HG03439 (cell line): ENCODE measurements at regions not wholly inside any gene's neighbourhood (a gene's known extent, or its start where the extent isn't known, plus 50 kb on each side); places are given as distances from the start of the nearest gene placed in this dataset.
"Not testable (repeated sequence)": the region's sequence is repeated elsewhere in the genome, so short reads cannot be mapped to it uniquely, and the experiment has no call there.

ENCODE experiments used
- ATAC-seq: cut with Tn5 transposase; IDR thresholded peaks from one replicate; pipeline ENCODE4 v1.9.1; 2021; ENCODE audit warnings: mild to moderate bottlenecking, moderate library complexity; ENCODE audit not compliant: unreplicated experiment

DNA sequence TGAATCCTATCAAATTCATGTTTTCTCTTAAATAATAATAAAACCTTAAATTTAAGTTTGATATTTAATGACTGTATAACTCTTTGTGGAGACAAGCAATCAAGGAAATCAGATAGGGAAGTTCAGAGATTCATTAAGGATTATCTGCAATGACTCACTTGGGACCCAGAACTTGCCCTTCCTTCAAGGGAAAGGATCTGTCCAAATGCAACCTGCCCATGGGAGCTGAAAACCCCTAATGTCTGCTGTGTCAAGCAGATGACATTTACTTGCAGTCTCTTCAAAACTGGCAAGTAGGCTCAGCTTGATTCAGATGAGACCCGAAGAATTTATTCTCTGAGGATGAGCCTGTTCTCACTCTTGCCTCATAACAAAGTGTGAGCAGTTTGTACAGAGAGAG lies 1577.6 kb downstream of the EFNA5 start:
- no peak for ATAC-seq

DNA sequence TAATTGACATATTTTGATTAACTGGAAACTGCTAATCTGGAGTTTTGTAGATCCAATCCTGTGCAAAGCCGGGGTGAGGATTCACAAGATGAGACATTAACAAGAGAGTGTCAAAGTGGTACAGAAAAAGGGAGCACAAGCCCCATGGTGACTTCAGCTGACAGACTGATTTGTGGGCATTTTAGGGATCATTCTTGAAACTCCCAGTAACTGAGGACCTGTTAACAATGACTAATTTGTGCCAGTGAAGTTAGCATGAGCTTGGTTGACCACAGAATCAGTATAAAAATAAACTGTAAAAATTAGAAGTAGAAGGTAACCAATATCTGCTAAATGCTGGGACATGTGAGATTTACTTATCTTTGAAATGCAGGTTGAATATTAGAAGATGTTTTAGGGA lies 1578.3 kb downstream of the EFNA5 start:
- no peak for ATAC-seq

DNA sequence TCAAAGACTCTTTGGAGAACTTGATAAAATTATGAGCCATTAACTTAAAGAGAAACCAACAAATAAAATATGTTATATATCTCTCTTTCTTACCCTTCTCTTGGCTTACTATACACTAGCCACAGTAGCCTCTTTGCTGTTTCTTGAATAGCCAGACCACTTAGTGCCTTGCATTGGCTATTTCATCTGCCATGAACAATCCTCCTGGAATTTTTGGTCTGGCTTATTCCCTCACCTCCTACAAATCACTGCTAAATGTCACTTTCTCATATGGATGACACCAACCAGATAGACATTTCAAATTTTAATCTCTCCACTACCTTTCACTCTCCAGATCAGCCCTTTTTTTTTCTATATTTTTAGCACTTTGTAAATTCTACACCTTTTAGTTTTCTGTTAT lies 1581.7 kb downstream of the EFNA5 start:
- ATAC-seq, result no peak

DNA sequence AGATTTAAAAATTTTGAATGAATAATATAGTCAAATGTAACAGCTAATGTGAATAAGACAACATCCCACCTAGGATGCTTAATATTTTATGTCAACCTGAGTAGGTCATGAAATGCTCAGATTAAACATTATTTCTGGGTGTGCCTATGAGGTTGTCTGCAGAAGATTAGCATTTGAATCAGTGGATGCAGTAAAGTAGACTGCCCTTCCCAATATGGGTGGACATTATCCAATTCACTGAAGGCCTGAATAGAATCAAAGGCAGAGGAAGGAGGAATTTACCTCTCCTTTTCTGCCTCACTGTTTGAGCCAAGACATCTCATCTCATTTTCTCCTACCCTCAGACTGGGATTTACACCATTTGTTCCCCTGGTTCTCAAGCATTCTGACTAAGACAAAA lies 1582.3 kb downstream of the EFNA5 start:
- no peak for ATAC-seq

DNA sequence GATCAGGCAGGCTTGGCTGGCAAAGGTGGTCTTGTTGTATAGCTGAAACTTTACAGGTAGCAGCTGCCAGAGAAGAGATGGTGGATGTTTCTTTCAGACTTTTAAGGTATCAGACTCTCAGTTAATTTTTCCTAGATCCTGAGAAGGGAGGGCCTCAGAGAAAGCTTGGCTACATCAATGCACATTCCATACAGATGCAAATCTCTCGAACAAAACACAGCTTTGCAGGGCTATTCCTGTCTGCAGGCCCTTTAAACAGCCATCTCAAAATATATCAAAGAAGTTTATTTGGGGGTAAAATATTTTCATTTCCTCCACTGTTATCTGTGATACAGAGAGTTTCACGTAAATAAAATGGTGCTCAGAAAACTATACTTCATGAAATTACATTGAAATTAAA lies 1584.4 kb downstream of the EFNA5 start:
- ATAC-seq, result no peak

DNA sequence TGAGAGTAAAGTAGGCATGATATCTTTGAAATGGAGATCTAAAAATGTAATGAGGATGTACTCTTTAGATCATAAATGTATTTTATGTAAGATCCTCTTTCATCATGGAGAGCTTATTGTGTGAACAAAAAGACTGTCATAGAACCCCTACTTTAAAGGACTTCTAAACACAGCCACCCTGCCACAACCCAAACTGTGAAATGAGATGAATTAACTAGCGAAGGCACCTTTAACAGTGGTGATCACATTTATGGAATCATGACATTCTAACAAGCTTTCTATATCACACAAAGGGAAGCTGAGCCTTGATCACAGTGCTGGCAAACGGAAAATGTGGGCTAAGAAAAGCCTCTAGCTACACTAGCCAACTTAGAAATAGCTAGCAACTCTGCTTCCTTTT lies 1585.2 kb downstream of the EFNA5 start:
- ATAC-seq, result no peak

DNA sequence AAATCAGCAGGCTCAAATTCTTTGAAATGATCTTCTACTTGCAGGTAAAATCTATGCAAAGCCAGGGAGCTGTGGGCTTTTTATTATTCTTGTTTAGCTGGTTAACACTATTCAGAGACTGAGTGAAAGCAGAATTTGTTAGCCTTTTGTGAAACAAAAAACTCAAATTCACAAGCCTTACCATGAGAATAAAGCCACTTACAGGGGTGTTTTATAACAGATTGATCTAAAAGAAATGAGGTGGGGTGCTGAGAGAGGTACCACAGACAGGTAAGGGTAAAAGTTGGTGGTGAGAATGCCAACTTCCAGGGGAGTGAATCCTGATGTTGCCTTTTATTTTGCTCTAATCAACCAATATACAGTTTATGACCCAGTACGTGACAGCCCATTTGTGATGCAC lies 1585.6 kb downstream of the EFNA5 start:
- no peak for ATAC-seq

DNA sequence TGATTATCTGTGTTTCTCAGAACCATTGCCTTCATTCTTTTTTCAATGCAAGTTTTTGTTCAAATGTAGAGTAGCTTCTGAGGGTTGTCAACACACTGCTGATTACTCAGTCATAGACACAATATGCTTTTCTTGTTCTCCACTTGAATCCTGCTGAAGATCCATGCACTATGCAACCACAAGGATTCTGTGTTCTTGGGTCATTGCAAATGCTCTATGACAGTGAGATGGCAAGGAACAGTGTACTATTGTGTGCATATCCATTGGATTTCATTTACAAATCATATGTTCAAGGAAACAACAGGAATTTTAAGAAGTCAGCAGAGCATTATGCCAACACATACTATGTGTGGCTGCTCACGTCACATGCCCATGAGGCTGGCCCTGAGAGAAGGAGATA lies 1590.2 kb downstream of the EFNA5 start:
- no peak for ATAC-seq

DNA sequence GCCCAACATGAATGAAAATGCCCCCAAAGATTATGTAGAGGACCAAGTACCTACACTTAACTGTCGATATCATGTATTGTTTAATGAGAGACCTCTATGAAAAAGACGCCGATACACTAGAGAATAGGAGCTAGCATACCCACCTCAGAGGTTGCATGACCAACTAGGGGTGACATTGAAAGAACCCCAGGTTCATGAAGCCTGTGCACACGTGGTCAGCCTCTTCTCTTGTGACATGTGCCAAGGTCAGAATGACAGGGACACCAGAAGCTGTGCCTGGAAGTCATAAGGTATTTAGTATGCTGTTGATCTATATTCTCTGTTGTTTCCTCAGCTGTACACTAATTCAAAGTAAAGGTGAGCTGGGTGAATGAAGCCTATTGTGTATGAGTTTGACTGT lies 1594.1 kb downstream of the EFNA5 start:
- no peak for ATAC-seq

DNA sequence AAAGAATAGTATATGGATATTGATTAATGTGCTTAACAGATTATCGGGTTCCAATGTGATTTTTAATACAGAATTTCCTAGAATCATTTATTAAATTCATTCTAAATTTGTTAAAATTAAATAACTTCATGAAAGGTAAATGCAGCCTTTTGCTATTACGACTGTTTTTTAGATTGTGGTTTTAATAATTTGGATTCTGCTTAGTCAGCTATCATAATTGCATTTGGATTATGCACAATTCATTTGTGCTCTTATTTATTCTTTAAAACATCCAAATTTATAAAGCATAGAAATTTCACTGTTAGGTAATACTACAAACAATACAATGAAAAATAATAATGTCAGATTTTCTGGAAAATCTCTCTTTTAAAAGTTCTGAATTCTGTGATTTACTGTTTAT lies 1598.5 kb downstream of the EFNA5 start:
- ATAC-seq, result no peak

DNA sequence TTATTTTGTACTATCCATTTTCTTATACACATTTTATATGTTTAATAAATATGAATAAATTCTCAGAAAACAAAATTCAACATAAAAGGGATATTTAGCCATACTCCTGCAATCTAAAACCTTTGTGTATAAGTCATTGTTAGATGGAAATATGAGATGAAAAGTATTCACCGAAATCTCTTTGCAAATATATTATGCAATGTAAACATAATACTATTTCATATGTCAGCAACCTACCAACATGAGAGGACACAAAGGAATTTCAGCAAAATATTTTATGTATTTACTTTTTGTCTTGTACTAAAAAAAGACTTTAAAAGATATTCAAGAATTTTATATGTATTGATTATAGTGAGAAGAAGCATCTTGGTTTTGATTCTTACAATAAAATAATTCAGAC lies 1623.4 kb downstream of the EFNA5 start:
- ATAC-seq, result no peak

DNA sequence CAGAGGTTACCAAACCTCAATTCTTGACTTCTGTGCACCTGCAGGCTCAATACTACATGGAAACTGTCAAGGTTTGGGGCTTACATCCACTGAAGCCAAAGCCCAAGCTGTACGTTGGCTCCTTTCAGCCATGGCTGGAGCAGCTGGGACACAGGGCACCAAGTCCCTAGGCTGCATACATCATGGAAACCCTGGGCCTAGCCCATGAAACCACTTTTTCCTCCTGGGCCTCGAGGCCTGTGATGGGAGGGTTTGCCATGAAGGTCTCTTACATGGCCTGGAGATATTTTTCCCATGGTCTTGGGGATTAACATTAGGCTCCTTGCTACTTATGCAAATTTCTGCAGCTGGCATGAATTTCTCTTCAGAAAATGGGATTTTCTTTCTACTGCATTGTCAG lies 1638.7 kb downstream of the EFNA5 start:
- not testable (repeated sequence) for ATAC-seq

DNA sequence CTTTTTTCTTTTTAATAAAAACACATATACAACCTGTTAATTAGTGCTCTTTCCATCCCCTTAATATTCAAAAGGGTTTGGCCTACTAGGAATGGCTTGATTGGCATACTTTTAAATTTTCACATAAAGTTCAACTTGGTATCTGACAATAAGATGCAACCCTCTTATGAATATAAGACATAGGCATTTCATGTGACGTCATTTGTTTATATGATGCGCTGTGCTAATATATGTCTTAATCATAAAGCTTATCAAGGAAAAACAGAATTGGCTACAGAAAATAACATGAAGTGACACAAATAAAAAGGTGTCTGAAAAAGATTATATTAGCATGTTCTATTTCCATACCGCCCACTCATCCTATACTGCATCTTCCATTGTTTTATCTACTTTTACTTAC lies 1642.4 kb downstream of the EFNA5 start:
- no peak for ATAC-seq

DNA sequence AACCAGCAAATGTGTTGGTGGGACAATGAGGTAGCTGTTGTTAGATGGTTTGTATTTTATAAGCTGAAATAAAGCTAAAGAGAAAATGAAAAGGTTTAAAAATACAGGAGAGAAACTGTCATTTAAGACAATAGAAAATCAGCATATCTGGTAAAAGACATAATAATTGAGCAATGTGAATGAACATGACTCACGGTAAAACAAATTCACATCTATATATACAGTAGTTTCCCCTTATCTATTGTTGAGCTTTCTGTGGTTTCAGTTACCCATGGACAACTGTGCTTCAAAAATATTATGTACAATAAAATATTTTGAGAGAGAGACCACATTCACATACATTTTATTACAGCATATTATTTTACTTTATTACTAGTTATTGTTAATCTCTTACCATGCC lies 1649.8 kb downstream of the EFNA5 start:
- ATAC-seq, result no peak

DNA sequence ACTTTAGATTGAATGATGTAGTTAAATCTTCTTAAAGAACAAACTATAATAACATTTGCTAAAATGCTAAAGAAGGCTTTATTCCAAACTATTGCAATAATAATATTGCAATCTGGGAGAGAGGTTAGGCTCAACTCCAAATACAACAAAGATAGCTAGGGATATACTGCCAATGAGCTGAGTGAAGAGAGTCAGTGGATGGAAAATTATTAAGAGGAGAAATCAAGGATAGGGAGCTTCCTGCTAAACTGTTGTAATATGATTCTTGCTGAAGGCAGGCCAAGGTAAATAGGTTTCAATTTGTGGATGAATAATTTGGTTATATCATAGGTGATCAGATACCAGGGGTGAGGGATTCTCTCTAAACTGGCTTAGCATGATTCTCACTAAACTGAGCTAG lies 1651.5 kb downstream of the EFNA5 start:
- ATAC-seq, result no peak

DNA sequence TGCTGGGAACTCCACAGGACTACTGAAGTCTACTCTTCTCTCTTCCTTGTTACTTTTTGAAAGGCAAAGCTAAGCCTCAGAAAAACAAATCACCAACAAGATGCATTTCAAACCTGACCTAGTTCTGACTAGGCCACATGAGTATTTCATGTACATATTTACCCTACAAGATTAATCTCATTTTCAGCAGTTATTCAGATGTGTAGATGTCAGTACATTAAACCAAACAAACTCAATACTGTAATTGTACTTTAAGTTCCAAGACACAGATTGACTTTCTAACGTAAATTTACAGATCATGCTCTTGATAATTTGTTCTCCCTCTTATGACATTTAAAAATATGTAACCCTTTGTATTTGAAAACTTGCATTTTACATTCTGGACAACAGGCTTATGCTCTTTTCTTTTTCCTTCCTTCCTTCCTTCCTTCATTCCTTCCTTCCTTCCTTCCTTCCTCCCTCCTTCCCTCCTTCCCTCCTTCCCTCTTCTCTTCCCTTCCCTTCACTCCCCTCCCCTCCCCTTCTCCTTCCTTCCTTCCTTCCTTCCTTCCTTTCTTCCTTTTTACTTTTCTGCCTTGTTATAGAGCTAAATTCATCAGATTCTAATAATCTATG lies 1653.4 kb downstream of the EFNA5 start:
- no peak for ATAC-seq

DNA sequence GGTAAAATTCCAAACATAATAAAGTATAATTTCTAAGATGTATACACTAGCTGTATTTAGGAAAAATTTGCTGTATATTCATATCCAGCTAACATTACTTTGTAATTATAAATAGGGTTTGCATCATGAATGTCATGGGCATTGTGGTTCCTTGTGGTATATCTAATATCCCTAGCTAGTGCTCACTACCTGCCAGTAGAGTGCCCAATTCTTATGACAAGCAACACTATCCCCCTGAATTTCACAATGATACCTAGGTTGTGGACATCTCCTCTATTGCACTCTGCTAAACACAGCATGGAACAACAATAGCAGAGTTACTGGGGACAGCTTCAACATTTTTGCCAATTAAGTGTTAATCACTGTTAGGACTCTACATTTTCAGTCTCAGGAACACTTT lies 1656.5 kb downstream of the EFNA5 start:
- no peak for ATAC-seq

DNA sequence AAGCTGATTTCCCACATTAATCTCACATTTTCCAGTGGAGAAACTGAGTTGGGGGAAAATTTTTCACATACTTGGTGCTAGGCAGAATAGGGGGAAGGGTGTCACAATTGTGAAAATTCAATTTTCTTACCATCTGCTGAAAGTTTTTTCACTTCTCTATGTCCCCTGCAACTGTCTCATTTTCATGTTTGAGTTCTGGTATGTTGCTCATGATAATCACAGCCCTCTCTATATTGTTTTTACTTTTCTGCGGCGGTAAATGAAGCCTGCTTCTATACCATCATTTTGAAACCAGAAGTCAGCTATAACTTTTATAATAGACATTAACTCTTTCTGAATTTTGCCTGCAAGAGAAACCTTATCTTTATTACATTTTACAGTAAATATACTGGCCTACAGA lies 1664.5 kb downstream of the EFNA5 start:
- ATAC-seq, result no peak

DNA sequence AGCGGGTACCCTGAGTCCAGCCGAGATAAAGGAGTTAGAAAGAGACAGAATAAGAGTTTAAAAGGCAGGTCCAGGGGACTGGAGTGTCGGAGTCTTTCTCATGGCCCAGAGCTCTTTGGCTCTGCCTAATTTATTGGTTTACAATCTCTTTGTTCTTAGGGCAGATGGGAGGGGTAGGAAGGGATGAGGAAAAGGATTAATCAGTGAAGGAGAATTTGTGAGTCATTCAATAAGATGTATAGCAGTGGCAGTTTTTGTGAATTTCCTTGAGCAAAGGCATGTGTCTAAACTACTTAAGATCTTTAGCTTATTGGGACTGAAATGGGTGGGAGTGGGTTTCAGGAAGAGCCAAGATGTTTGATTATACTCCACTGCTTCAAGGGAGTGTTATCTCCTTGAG lies 1671.7 kb downstream of the EFNA5 start:
- ATAC-seq, result not testable (repeated sequence)

DNA sequence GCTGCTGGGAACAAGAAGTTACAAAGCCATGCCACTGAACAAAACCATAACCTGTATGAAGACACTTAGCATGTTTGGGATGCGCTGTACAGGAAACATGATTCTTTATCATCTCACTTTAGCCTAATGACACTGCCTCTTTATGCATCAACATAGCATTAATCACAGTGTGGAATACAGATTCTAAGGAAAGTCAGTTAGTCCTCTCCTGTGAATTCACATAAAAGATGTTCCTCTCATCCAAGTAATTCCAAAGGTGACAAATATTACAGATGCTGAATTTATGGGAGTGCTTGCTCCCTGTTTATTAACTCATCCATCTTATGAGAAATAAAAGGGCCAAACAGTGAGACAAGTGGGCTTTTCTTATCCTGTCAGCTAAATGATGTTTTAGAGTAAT lies 1677.7 kb downstream of the EFNA5 start:
- no peak for ATAC-seq

DNA sequence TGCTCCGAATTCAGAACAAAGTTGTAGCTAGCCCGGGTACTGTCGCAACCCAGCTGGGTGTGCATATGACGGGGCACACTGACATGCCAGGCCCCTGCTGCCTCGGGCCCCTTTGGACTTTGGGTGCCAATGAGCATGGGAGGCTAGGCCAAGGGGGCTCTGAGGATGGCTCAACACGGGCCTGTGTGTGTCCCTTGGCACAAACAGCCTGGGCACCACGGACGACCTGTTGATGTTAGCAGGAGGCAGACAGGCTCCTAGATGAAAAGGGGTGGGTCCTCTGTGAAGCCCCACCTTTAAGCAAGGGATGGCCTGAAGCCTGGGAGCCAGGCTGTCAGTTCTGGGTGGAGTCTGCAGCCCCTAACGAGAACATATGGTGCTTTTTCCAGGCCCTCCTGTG lies 1688.2 kb downstream of the EFNA5 start:
- ATAC-seq, result no peak

DNA sequence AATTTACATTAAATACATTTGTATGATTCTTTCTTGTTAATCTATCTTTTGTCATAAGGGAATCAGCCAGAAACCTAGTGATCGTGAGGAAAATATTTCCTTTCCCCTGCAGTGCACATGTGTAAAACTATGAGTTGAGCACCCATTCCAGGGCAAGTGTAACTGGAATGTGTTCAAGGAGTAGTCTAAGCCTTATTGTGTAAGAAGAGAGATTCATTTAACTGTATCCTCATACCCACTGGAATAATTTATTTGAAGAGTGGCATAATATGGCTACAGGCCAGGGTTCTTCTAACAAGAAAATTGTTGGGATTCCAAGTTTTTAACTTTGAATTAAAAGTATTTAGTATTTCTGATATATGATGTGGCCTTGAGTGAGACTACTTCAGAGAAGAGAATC lies 1692.7 kb downstream of the EFNA5 start:
- ATAC-seq, result no peak

DNA sequence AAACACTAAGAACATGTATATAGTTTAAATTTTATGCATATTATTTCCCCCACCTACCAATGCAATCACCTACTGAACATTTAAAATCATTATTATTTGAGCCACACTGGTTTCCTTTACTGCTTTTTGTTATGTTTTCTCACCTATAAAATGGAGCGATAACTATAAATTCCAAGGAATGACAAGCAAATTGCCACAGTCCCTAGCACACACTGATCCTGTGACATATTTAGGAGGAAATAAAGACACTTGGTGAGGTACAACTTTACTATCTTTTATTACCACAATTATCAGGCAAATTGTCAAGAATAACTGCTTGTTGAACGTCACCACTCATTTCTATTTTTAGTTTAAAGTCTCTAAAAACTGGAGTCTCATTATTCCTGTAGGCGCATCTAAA lies 1693.6 kb downstream of the EFNA5 start:
- ATAC-seq, result no peak

DNA sequence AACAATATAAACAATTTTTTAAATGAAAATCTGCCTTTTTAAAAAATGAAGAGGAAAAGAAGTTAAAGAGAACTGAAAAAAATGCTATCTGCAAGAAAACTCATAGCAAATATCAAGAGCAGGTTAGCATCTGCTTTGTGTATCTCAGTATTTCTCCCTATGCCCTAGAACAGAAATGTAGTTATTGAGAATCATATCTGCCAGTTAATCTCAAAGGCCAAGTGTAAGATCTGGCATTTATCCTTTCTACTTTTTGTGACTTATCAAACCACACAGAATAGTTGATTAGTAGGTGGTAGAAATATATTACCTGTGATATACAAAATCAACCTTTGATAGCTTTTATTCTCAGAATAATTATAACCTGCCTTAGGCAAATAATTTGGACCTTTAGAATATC lies 1699.8 kb downstream of the EFNA5 start:
- ATAC-seq, result no peak
